Osteoblast (primary cell): ENCODE measurements at regions not wholly inside any gene's neighbourhood (a gene's known extent, or its start where the extent isn't known, plus 50 kb on each side); places are given as distances from the start of the nearest gene placed in this dataset.

Source experiments
- DNase-seq: peaks from one replicate; pipeline ENCODE4 v3.0.0; 2011; ENCODE audit warnings: low spot score, mixed read lengths; ENCODE audit not compliant: insufficient read length; ENCODE audit errors: missing footprints
- H2AFZ ChIP-seq: 2 replicates; pipeline ENCODE4 v1.6.0; 2011; ENCODE audit warnings: mild to moderate bottlenecking, low read length
- H3K27ac ChIP-seq: 2 replicates; pipeline ENCODE4 v1.5.1; 2011; ENCODE audit warnings: mild to moderate bottlenecking, low read depth, low read length, moderate library complexity
- H3K27me3 ChIP-seq: 2 replicates; pipeline ENCODE4 v1.6.0; 2012; ENCODE audit warnings: mild to moderate bottlenecking, control low read depth, inconsistent platforms, low read length, moderate library complexity; ENCODE audit not compliant: insufficient read depth
- H3K36me3 ChIP-seq: 2 replicates; pipeline ENCODE4 v1.5.1; 2011; ENCODE audit warnings: mild to moderate bottlenecking, low read length, control low read depth, moderate library complexity; ENCODE audit not compliant: insufficient read depth
- H3K4me1 ChIP-seq: 2 replicates; pipeline ENCODE4 v1.5.1; 2011; ENCODE audit warnings: mild to moderate bottlenecking, low read length, control low read depth, moderate library complexity; ENCODE audit not compliant: insufficient read depth
- H3K4me2 ChIP-seq: 2 replicates; pipeline ENCODE4 v1.6.0; 2011; ENCODE audit warnings: mild to moderate bottlenecking, low read length; ENCODE audit not compliant: insufficient read depth
- H3K4me3 ChIP-seq: fragments of 200-600 bp; sonication (generic); 3 replicates; pipeline ENCODE4 v1.5.1; 2012; ENCODE audit warnings: mild to moderate bottlenecking, low read length, inconsistent platforms; ENCODE audit not compliant: insufficient read depth
- H3K79me2 ChIP-seq: 2 replicates; pipeline ENCODE4 v1.6.0; 2012; ENCODE audit warnings: mild to moderate bottlenecking, low read length, control low read depth, inconsistent platforms; ENCODE audit not compliant: insufficient read depth
- H3K9me3 ChIP-seq: 2 replicates; pipeline ENCODE4 v1.5.1; 2011; ENCODE audit warnings: low read depth, low read length, control low read depth
- H4K20me1 ChIP-seq: 2 replicates; pipeline ENCODE4 v1.6.0; 2012; ENCODE audit warnings: mild to moderate bottlenecking, low read length, control low read depth; ENCODE audit not compliant: insufficient read depth
- CTCF ChIP-seq: IDR thresholded peaks from 2 replicates; pipeline ENCODE4 v1.5.1; 2011; ENCODE audit warnings: mild to moderate bottlenecking, low read depth, low read length, moderate library complexity; ENCODE audit errors: extremely low read depth

DNA sequence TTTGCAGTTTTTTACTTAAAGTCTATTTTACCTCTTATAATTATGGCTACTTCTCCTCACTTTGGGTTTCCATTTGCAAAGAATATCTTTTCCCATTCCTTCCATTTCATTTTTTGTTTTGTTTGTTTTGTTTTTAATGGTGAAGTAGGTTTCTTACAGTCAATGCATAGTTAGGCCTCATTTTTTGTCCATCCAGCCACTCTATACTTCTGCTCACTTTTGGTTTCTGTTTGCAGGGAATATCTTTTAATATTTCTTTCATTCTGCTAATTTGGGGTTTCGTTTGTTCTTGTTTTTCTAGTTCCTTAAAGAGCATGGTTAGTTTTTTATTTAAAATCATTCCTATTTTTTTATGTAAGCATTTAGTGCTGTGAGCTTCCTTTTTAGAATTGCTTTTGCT, 339.4 kb downstream of the GRB14 start:
- no peak overlapping the region for H3K4me2 ChIP-seq
- no peaks in the 10 kb centered on the region for H3K27me3 ChIP-seq
- no peaks in the 10 kb centered on the region for H3K4me1 ChIP-seq
- H2AFZ ChIP-seq, result no peak overlapping the region
- no peaks in the 10 kb centered on the region for H3K36me3 ChIP-seq
- no peaks in the 10 kb centered on the region for H3K9me3 ChIP-seq
- no peak overlapping the region for H3K27ac ChIP-seq
- no peak overlapping the region for H3K4me3 ChIP-seq
- no peaks in the 10 kb centered on the region for H3K79me2 ChIP-seq
- no peaks in the 10 kb centered on the region for H4K20me1 ChIP-seq
- DNase-seq, result no peak
- no peak for TF ChIP-seq CTCF

DNA sequence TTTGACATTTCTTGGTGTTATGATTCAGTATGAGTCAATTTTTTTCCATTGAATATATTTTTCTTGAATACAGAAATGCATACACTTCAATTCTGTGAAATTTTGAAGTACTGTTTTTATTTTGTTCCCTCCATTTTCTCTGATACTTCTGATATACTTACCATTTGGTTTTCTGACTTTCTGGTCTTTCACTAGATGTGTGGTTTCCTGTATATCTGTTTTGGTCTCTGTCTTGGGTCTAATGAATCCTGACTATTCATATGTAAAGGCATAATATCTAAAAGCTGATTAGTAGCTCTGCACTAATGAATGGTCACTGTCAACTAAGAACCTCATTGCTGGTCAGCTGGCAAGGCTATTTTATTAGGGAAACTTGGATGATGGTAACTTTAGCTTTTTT, 345.6 kb downstream of the GRB14 start:
- no peak overlapping the region for H3K4me3 ChIP-seq
- H3K36me3 ChIP-seq, result no peaks in the 10 kb centered on the region
- no peaks in the 10 kb centered on the region for H3K27me3 ChIP-seq
- H3K9me3 ChIP-seq, result no peaks in the 10 kb centered on the region
- H2AFZ ChIP-seq, result no peak overlapping the region
- H3K4me1 ChIP-seq, result no peaks in the 10 kb centered on the region
- no peak overlapping the region for H3K4me2 ChIP-seq
- no peak for TF ChIP-seq CTCF
- DNase-seq, result no peak
- no peaks in the 10 kb centered on the region for H3K79me2 ChIP-seq
- no peak overlapping the region for H3K27ac ChIP-seq
- no peaks in the 10 kb centered on the region for H4K20me1 ChIP-seq

DNA sequence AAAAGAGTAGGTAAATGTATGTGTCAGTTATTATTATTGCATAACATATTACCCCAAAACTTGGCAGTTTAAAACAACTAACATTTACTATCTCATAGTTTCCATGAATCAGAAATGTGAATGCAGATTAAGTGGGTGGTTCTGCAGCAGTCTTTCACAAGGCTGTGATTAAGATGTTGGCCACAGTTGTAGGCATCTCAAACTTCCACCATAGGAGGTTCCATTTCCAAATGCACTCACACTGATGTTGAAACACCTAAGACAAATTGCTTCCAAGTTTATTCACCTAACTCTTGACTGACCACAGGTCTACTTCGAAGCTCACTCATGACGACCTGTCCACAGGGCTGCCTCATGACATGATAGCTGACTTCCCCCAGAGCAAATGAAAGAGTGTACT, 360.8 kb downstream of the GRB14 start:
- no peaks in the 10 kb centered on the region for H3K79me2 ChIP-seq
- no peaks in the 10 kb centered on the region for H3K4me1 ChIP-seq
- H3K36me3 ChIP-seq, result no peaks in the 10 kb centered on the region
- H3K27ac ChIP-seq, result no peak overlapping the region
- no peak for TF ChIP-seq CTCF
- no peak overlapping the region for H2AFZ ChIP-seq
- no peak for DNase-seq
- no peaks in the 10 kb centered on the region for H3K9me3 ChIP-seq
- no peaks in the 10 kb centered on the region for H4K20me1 ChIP-seq
- no peak overlapping the region for H3K4me2 ChIP-seq
- no peaks in the 10 kb centered on the region for H3K27me3 ChIP-seq
- no peak overlapping the region for H3K4me3 ChIP-seq

- Histone ChIP-seq H3K4me1 (no peaks in the 10 kb centered on the region), H3K79me2 (no peaks in the 10 kb centered on the region), H3K4me2 (no peak overlapping the region), H3K27ac (no peak overlapping the region), H4K20me1 (no peaks in the 10 kb centered on the region), H3K36me3 (no peaks in the 10 kb centered on the region), H3K27me3 (no peaks in the 10 kb centered on the region), H3K9me3 (no peaks in the 10 kb centered on the region), H3K4me3 (no peak overlapping the region), H2AFZ (no peak overlapping the region)
- no peak for DNase-seq
- no peak for TF ChIP-seq CTCF
These were observed 363.5 kb downstream of the GRB14 start for GRCh38 chr2:164257742-164258141.
